ENCODE measurements at regions not wholly inside any gene's neighbourhood (a gene's known extent, or its start where the extent isn't known, plus 50 kb on each side); places are given as distances from the start of the nearest gene placed in this dataset.

DNA sequence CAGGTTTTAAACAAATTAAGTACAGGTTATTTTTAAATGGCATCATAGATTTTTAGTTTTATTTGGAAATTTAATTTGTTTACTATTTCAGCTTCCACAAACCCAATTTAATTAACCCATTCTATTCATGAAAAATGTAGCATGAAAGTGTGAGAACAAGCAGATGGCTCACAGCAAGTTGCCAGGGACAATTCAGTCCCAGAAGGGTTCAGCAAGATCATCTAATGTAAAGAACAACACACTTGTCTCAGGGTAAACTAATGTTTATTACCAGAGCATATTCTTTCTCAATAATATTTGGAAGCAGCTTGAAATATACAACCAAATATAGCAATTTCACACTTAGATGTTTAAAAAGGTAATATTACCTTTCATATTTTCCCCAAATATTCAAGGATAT lies 166.9 kb upstream of the SLC13A1 start:
- TF ChIP-seq, protein P1, sequence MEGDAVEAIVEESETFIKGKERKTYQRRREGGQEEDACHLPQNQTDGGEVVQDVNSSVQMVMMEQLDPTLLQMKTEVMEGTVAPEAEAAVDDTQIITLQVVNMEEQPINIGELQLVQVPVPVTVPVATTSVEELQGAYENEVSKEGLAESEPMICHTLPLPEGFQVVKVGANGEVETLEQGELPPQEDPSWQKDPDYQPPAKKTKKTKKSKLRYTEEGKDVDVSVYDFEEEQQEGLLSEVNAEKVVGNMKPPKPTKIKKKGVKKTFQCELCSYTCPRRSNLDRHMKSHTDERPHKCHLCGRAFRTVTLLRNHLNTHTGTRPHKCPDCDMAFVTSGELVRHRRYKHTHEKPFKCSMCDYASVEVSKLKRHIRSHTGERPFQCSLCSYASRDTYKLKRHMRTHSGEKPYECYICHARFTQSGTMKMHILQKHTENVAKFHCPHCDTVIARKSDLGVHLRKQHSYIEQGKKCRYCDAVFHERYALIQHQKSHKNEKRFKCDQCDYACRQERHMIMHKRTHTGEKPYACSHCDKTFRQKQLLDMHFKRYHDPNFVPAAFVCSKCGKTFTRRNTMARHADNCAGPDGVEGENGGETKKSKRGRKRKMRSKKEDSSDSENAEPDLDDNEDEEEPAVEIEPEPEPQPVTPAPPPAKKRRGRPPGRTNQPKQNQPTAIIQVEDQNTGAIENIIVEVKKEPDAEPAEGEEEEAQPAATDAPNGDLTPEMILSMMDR (conservative IDR thresholded peaks at IDR 0.05 in 1 of 2, IDR thresholded peaks at IDR 0.05 in 1 of 2; ENCODE audit: extremely low read depth in 1 of 2, insufficient read depth in 1 of 2, low read depth in 1 of 2, low read length in 2 of 2), result no peak
- TF ChIP-seq EZH2 (IDR thresholded peaks at IDR 0.05; ENCODE audit: borderline replicate concordance, low read length), result no peak
